H1 (cell line): ENCODE measurements at regions not wholly inside any gene's neighbourhood (a gene's known extent, or its start where the extent isn't known, plus 50 kb on each side); places are given as distances from the start of the nearest gene placed in this dataset.

ENCODE experiments used
- CTCF ChIA-PET: fragments of 300-600 bp; sonication (Branson Sonifier 250); formaldehyde crosslinking; loops from one replicate; lab custom pipeline; 2021; ENCODE audit not compliant: partially characterized antibody; lab: Charles Lee
- POLR2A ChIA-PET: fragments of 300-600 bp; sonication (Branson Sonifier 250); formaldehyde crosslinking; loops from one replicate; lab custom pipeline; 2021; ENCODE audit warnings: inconsistent platforms; ENCODE audit not compliant: partially characterized antibody; lab: Charles Lee
- DNase-seq, 2 experiments: peaks; one replicate each; pipeline versions ENCODE4 v3.0.0 to v3.0.0-alpha.2; 2010 to 2022; ENCODE audit warnings: low spot score in 2 of 2, low read depth in 1 of 2, mixed read lengths in 1 of 2
- FAIRE-seq: peaks from 2 replicates; lab custom pipeline; 2011; peaks lifted over from hg19 to GRCh38; lab: Jason Lieb, UNC
- H2AFZ ChIP-seq: 2 replicates; pipeline ENCODE4 v1.8.1; 2012; ENCODE audit warnings: low read length, inconsistent platforms
- H2AK5ac ChIP-seq: 2 replicates; pipeline ENCODE4 v1.6.1; 2013; ENCODE audit warnings: low read depth, low read length
- H2BK120ac ChIP-seq: replicated peaks from 2 replicates; pipeline ENCODE3; 2013; ENCODE audit warnings: low read depth, low read length, inconsistent platforms
- H2BK12ac ChIP-seq: 2 replicates; pipeline ENCODE4 v1.6.1; 2013; ENCODE audit warnings: low read depth, low read length
- H2BK15ac ChIP-seq: 2 replicates; pipeline ENCODE4 v1.6.1; 2013; ENCODE audit warnings: low read length
- H2BK20ac ChIP-seq: 2 replicates; pipeline ENCODE4 v1.6.1; 2013; ENCODE audit warnings: low read length
- H2BK5ac ChIP-seq: 2 replicates; pipeline ENCODE4 v1.6.1; 2013; ENCODE audit warnings: low read depth, low read length
- H3K14ac ChIP-seq: 2 replicates; pipeline ENCODE4 v1.6.1; 2013; ENCODE audit warnings: inconsistent platforms; ENCODE audit not compliant: insufficient read length
- H3K18ac ChIP-seq: 2 replicates; pipeline ENCODE4 v1.6.1; 2013; ENCODE audit warnings: low read length; ENCODE audit errors: extremely low read depth
- H3K23ac ChIP-seq: 2 replicates; pipeline ENCODE4 v1.6.1; 2013; ENCODE audit warnings: inconsistent platforms; ENCODE audit not compliant: insufficient read length
- H3K23me2 ChIP-seq: 2 replicates; pipeline ENCODE4 v1.6.1; 2013; ENCODE audit warnings: low read depth, low read length
- H3K27ac ChIP-seq: 2 replicates; pipeline ENCODE4 v1.6.1; 2011; ENCODE audit warnings: low read depth, low read length, inconsistent platforms
- H3K27me3 ChIP-seq, 4 experiments: replicated peaks in 1 of 4; 1 replicate in 1 of 4; 2 replicates in 3 of 4; pipeline versions ENCODE4 v1.6.1 to v1.8.1; 2011 to 2013; ENCODE audit warnings: low read length in 3 of 4, mild to moderate bottlenecking in 3 of 4, inconsistent platforms in 2 of 4, mixed read lengths in 2 of 4, moderate library complexity in 1 of 4; ENCODE audit not compliant: control insufficient read depth in 3 of 4, insufficient read depth in 3 of 4; ENCODE audit errors: extremely low read depth in 1 of 4
- H3K36me3 ChIP-seq, 4 experiments: 2 replicates each; pipeline versions ENCODE4 v1.6.1 to v1.8.1; 2011 to 2013; ENCODE audit warnings: mild to moderate bottlenecking in 4 of 4, low read length in 3 of 4, moderate library complexity in 2 of 4, control low read depth in 1 of 4, inconsistent platforms in 1 of 4; ENCODE audit not compliant: insufficient read depth in 4 of 4, control insufficient read depth in 2 of 4
- H3K4ac ChIP-seq: replicated peaks from 2 replicates; pipeline ENCODE3; 2013; ENCODE audit warnings: low read length, low read depth, mixed read lengths, inconsistent platforms; ENCODE audit not compliant: insufficient read length
- H3K4me1 ChIP-seq, 4 experiments: replicated peaks in 1 of 4; 1 replicate in 1 of 4; 2 replicates in 3 of 4; pipeline versions ENCODE4 v1.6.1 to v1.8.1; 2011 to 2013; ENCODE audit warnings: low read length in 3 of 4, inconsistent platforms in 2 of 4, mixed read lengths in 1 of 4; ENCODE audit not compliant: insufficient read depth in 4 of 4, control insufficient read depth in 3 of 4
- H3K4me2 ChIP-seq, 2 experiments: 2 replicates each; pipeline versions ENCODE4 v1.6.1 to v1.8.1; 2011 to 2013; ENCODE audit warnings: low read depth in 2 of 2, low read length in 2 of 2, control low read depth in 1 of 2, inconsistent platforms in 1 of 2, mild to moderate bottlenecking in 1 of 2; ENCODE audit not compliant: insufficient read depth in 1 of 2
- H3K4me3 ChIP-seq, 4 experiments: fragments of 200-600, 300-600 bp in 1 of 4; sonication (generic), shearing (Covaris generic), sonication (Bioruptor Twin) in 1 of 4; 2 replicates each; pipeline versions ENCODE4 v1.5.1 to v1.8.1; 2011 to 2016; ENCODE audit warnings: low read length in 4 of 4, low read depth in 3 of 4, control low read depth in 2 of 4, inconsistent platforms in 2 of 4, mild to moderate bottlenecking in 2 of 4, mixed read lengths in 1 of 4, moderate library complexity in 1 of 4; ENCODE audit not compliant: insufficient read depth in 2 of 4; ENCODE audit errors: extremely low read depth in 1 of 4
- H3K56ac ChIP-seq: replicated peaks from 2 replicates; pipeline ENCODE3; 2013; ENCODE audit warnings: low read depth, mild to moderate bottlenecking, mixed read lengths, low read length, inconsistent platforms; ENCODE audit not compliant: insufficient read length
- H3K79me1 ChIP-seq: 2 replicates; pipeline ENCODE4 v1.6.1; 2013; ENCODE audit warnings: low read depth, low read length, control low read depth
- H3K79me2 ChIP-seq, 2 experiments: 2 replicates each; pipeline versions ENCODE4 v1.6.1 to v1.8.1; 2012 to 2013; ENCODE audit warnings: low read length in 2 of 2, mild to moderate bottlenecking in 2 of 2, inconsistent platforms in 1 of 2; ENCODE audit not compliant: insufficient read depth in 2 of 2, control insufficient read depth in 1 of 2
- H3K9ac ChIP-seq, 4 experiments: replicated peaks in 1 of 4; 1 replicate in 1 of 4; 2 replicates in 3 of 4; pipeline versions ENCODE4 v1.6.1 to v1.8.1; 2011 to 2013; ENCODE audit warnings: low read depth in 3 of 4, low read length in 3 of 4, control low read depth in 2 of 4, mild to moderate bottlenecking in 2 of 4, moderate library complexity in 2 of 4, inconsistent platforms in 1 of 4; ENCODE audit errors: extremely low read depth in 1 of 4
- H3K9me3 ChIP-seq, 2 experiments: 2 replicates each; pipeline versions ENCODE4 v1.6.1 to v1.8.1; 2012 to 2013; ENCODE audit warnings: mild to moderate bottlenecking in 2 of 2, moderate library complexity in 2 of 2, control low read depth in 1 of 2, inconsistent platforms in 1 of 2, low read depth in 1 of 2, low read length in 1 of 2, mixed read lengths in 1 of 2; ENCODE audit not compliant: insufficient read depth in 2 of 2
- H4K20me1 ChIP-seq, 2 experiments: replicated peaks in 1 of 2; 2 replicates each; pipeline versions ENCODE3 to v1.8.1; 2011 to 2013; ENCODE audit warnings: inconsistent platforms in 2 of 2, low read length in 2 of 2, mild to moderate bottlenecking in 1 of 2; ENCODE audit not compliant: insufficient read depth in 2 of 2, control insufficient read depth in 1 of 2
- H4K5ac ChIP-seq: 2 replicates; pipeline ENCODE4 v1.6.1; 2013; ENCODE audit warnings: low read length, low read depth, mixed read lengths, inconsistent platforms; ENCODE audit not compliant: insufficient read length
- H4K8ac ChIP-seq: 2 replicates; pipeline ENCODE4 v1.8.0; 2013; ENCODE audit warnings: mild to moderate bottlenecking, moderate library complexity, low read length, inconsistent platforms; ENCODE audit not compliant: insufficient read depth; ENCODE audit errors: extremely low read depth
- H4K91ac ChIP-seq: replicated peaks from 2 replicates; pipeline ENCODE3; 2013; ENCODE audit warnings: low read length, mixed read lengths, inconsistent platforms; ENCODE audit not compliant: insufficient read length
- ASH2L ChIP-seq: fragments of 200-600, 300-600 bp; sonication (generic); IDR thresholded peaks from one replicate; pipeline ENCODE4 v1.7.1; 2017; ENCODE audit warnings: low read length
- CBX5 ChIP-seq: fragments of 300-800, 300-1000 bp; sonication (generic); IDR thresholded peaks from 2 replicates; pipeline ENCODE4 v1.7.1; 2016; ENCODE audit warnings: antibody characterized with exemption, low read length, low read depth
- CREB1 ChIP-seq: IDR thresholded peaks from 2 replicates; pipeline ENCODE4 v1.6.1; 2012; ENCODE audit warnings: inconsistent platforms
- KDM1A ChIP-seq: fragments of 200-600, 300-600 bp; sonication (generic); IDR thresholded peaks from 2 replicates; pipeline ENCODE4 v1.7.1; 2016; ENCODE audit warnings: mild to moderate bottlenecking, low read length, borderline replicate concordance
- KDM4A ChIP-seq: IDR thresholded peaks from one replicate; pipeline ENCODE4 v1.7.1; 2012; ENCODE audit warnings: low read depth, mild to moderate bottlenecking, moderate library complexity, low read length, inconsistent platforms; ENCODE audit not compliant: severe bottlenecking
- PHF8 ChIP-seq: fragments of 200-600 bp; sonication (generic); conservative IDR thresholded peaks from 2 replicates; pipeline ENCODE4 v1.7.1; 2012; ENCODE audit warnings: low read depth, mild to moderate bottlenecking, inconsistent platforms, low read length, moderate library complexity
- ZNF274 ChIP-seq: IDR thresholded peaks from 2 replicates; pipeline ENCODE4 v1.7.0; 2012; ENCODE audit warnings: low read length, borderline replicate concordance; ENCODE audit errors: extremely low read depth
- WGBS, 2 experiments: shearing (Covaris generic) in 1 of 2; methylation state at CpG; one replicate each; pipeline versions ENCODE4 v1.1.6 to v1.1.7; 2013 to 2015; ENCODE audit warnings: low lambda C conversion rate in 2 of 2, mixed read lengths in 2 of 2, inconsistent platforms in 1 of 2, low coverage in 1 of 2, missing lambda C conversion rate in 1 of 2; ENCODE audit not compliant: insufficient replicate concordance in 2 of 2, insufficient coverage in 1 of 2, insufficient read length in 1 of 2; ENCODE audit errors: extremely low coverage in 1 of 2, missing lambda C conversion rate in 1 of 2; 5-methylcytosine and 5-hydroxymethylcytosine counted together
- TF ChIP-seq, protein P1 (sequence below): IDR thresholded peaks from 2 replicates; pipeline ENCODE4 v1.6.1; 2011; ENCODE audit warnings: low read length, improper control_type of control experiment
- TF ChIP-seq, protein P2 (sequence below), 3 experiments: IDR thresholded peaks; 1 replicate in 2 of 3; 2 replicates in 1 of 3; pipeline versions ENCODE4 v1.5.1 to v1.6.1; 2011; ENCODE audit warnings: low read length in 3 of 3, mild to moderate bottlenecking in 3 of 3, inconsistent platforms in 2 of 3, low read depth in 1 of 3, moderate library complexity in 1 of 3; ENCODE audit not compliant: insufficient read depth in 1 of 3; ENCODE audit errors: control extremely low read depth in 1 of 3
- TF ChIP-seq, protein P3 (sequence below): IDR thresholded peaks from 2 replicates; pipeline ENCODE4 v1.6.1; 2012; ENCODE audit warnings: inconsistent platforms

DNA sequence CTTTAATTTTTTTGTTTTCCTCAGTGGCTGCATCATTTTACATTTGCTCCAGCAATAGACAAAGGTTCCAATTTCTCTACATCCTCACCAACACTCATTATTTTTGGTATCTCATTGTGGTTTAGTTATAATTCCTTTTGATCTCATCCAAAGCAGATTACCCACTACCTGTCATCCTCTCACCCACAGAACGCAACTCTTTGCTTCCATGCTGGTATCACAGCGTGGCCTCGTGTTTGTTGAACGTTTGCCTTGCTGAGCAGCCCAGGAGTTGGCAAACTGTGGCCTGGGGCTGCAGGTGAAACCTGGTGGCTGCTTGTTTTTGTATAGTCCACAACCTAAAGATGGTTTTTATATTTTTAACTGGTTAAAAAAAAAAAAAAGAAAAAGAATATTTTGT lies 181.9 kb downstream of the BCAS1 start:
- Histone ChIP-seq H3K23me2 (no peaks in the 10 kb centered on the region), H3K18ac (no peak overlapping the region; the same call in 1 of the 2 replicates), H4K8ac (no peak overlapping the region), H3K56ac (no peak overlapping the region), H3K23ac (no peak overlapping the region), H3K9me3 (peaks cover 0 to 2% of the 10 kb centered on the region in 2 experiments; a peak in 1 of 4 replicates), H3K79me2 (no peaks in the 10 kb centered on the region), H3K4me2 (no peak overlapping the region), H3K27me3 (no peaks in the 10 kb centered on the region; a peak in 1 of 7 replicates), H3K9ac (no peak overlapping the region; a peak in 1 of 7 replicates), H3K14ac (no peak overlapping the region), H3K4ac (no peak overlapping the region), H4K5ac (no peak overlapping the region), H2BK120ac (no peak overlapping the region), H3K79me1 (no peaks in the 10 kb centered on the region), H3K4me1 (peaks cover 3 to 23% (median 11%) of the 10 kb centered on the region in 4 experiments; a peak in 5 of 7 replicates), H4K20me1 (no peaks in the 10 kb centered on the region), H2BK15ac (no peak overlapping the region), H3K36me3 (no peaks in the 10 kb centered on the region), H3K4me3 (no peak overlapping the region), H2AK5ac (no peak overlapping the region), H3K27ac (no peak overlapping the region), H4K91ac (no peak overlapping the region), H2AFZ (no peak overlapping the region), H2BK12ac (peak overlapping the region; percentile 93; the same call in 1 of the 2 replicates), H2BK20ac (peak overlapping the region; percentile 74), H2BK5ac (peak overlapping the region; percentile 20; the same call in 1 of the 2 replicates)
- DNase-seq (no peak), FAIRE-seq (no peak)
- ChIA-PET CTCF (interaction anchor here (0.7 kb wide), 2 partner anchors 13 to 28 kb away, joined by 3 read pairs; no protein-coding TSS in a partner anchor), POLR2A (no interaction called here)
- 51% methylated on average over 4 of the region's 4 CpGs; no CpG with 5 or more reads in 1 of the 2 experiments for WGBS, 2 experiments
- no peak for TF ChIP-seq PHF8
- no peak for TF ChIP-seq KDM1A
- TF ChIP-seq ASH2L, result no peak
- TF ChIP-seq, protein P1, sequence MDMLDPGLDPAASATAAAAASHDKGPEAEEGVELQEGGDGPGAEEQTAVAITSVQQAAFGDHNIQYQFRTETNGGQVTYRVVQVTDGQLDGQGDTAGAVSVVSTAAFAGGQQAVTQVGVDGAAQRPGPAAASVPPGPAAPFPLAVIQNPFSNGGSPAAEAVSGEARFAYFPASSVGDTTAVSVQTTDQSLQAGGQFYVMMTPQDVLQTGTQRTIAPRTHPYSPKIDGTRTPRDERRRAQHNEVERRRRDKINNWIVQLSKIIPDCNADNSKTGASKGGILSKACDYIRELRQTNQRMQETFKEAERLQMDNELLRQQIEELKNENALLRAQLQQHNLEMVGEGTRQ, result no peak
- TF ChIP-seq KDM4A, result no peak
- TF ChIP-seq ZNF274, result no peak
- TF ChIP-seq CBX5, result no peak
- TF ChIP-seq, protein P2, sequence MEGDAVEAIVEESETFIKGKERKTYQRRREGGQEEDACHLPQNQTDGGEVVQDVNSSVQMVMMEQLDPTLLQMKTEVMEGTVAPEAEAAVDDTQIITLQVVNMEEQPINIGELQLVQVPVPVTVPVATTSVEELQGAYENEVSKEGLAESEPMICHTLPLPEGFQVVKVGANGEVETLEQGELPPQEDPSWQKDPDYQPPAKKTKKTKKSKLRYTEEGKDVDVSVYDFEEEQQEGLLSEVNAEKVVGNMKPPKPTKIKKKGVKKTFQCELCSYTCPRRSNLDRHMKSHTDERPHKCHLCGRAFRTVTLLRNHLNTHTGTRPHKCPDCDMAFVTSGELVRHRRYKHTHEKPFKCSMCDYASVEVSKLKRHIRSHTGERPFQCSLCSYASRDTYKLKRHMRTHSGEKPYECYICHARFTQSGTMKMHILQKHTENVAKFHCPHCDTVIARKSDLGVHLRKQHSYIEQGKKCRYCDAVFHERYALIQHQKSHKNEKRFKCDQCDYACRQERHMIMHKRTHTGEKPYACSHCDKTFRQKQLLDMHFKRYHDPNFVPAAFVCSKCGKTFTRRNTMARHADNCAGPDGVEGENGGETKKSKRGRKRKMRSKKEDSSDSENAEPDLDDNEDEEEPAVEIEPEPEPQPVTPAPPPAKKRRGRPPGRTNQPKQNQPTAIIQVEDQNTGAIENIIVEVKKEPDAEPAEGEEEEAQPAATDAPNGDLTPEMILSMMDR (IDR thresholded peaks at IDR 0.05; ENCODE audit: control extremely low read depth in 1 of 3, insufficient read depth in 1 of 3, low read depth in 1 of 3, low read length in 3 of 3), result no peak
- TF ChIP-seq CREB1, result no peak
- TF ChIP-seq, protein P3, sequence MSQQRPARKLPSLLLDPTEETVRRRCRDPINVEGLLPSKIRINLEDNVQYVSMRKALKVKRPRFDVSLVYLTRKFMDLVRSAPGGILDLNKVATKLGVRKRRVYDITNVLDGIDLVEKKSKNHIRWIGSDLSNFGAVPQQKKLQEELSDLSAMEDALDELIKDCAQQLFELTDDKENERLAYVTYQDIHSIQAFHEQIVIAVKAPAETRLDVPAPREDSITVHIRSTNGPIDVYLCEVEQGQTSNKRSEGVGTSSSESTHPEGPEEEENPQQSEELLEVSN, result no peak
